SK-N-SH (cell line): ENCODE measurements at regions not wholly inside any gene's neighbourhood (a gene's known extent, or its start where the extent isn't known, plus 50 kb on each side); places are given as distances from the start of the nearest gene placed in this dataset.

Experiments used
- CTCF ChIP-seq: fragments of 200-600 bp; sonication (generic); IDR thresholded peaks from 2 replicates; pipeline ENCODE4 v1.6.1; 2017; ENCODE audit warnings: antibody characterized with exemption, mild to moderate bottlenecking, moderate library complexity
- ELF1 ChIP-seq: IDR thresholded peaks from 2 replicates; pipeline ENCODE4 v1.4.0; 2012
- EZH2phosphoT487 ChIP-seq: fragments of 200-600 bp; sonication (generic); IDR thresholded peaks from 2 replicates; pipeline ENCODE4 v1.6.1; 2017; ENCODE audit warnings: low read depth, mixed run types, mild to moderate bottlenecking, antibody characterized with exemption, moderate library complexity, borderline replicate concordance
- FOXJ3 ChIP-seq: sonication (generic); formaldehyde crosslinking; IDR thresholded peaks from 2 replicates; pipeline ENCODE4 v1.5.1; 2020; ENCODE audit warnings: mild to moderate bottlenecking, missing genetic modification reagents
- FOXM1 ChIP-seq: IDR thresholded peaks from 2 replicates; pipeline ENCODE4 v1.4.0; 2012; ENCODE audit warnings: low read depth, mild to moderate bottlenecking
- GABPA ChIP-seq: IDR thresholded peaks from 2 replicates; pipeline ENCODE4 v1.4.0; 2012; ENCODE audit warnings: low read depth, mild to moderate bottlenecking
- NRF1 ChIP-seq: IDR thresholded peaks from 2 replicates; pipeline ENCODE4 v1.6.1; 2012; ENCODE audit warnings: low read depth, mild to moderate bottlenecking, low read length
- POLR2AphosphoS5 ChIP-seq: IDR thresholded peaks from 2 replicates; pipeline ENCODE4 v1.6.1; 2012; ENCODE audit warnings: low read depth, low read length
- SIN3A ChIP-seq: IDR thresholded peaks from 2 replicates; pipeline ENCODE4 v1.6.1; 2012; ENCODE audit warnings: low read depth, mild to moderate bottlenecking, low read length, moderate library complexity, borderline replicate concordance
- TAF1 ChIP-seq: IDR thresholded peaks from 2 replicates; pipeline ENCODE4 v1.6.1; 2012; ENCODE audit warnings: low read depth, mild to moderate bottlenecking, low read length, moderate library complexity, borderline replicate concordance
- USF2 ChIP-seq: fragments of 150-350 bp; IDR thresholded peaks from 2 replicates; pipeline ENCODE4 v1.6.1; 2017; ENCODE audit warnings: antibody characterized with exemption, low read length, low read depth, borderline replicate concordance
- TF ChIP-seq, protein P1 (sequence below): IDR thresholded peaks from 2 replicates; pipeline ENCODE4 v1.4.0; 2012; ENCODE audit warnings: low read depth, borderline replicate concordance
- TF ChIP-seq, protein P2 (sequence below): IDR thresholded peaks from 2 replicates; pipeline ENCODE4 v1.4.0; 2012; ENCODE audit warnings: low read depth

- TF ChIP-seq CTCF: no peak
- TF ChIP-seq, protein P1, sequence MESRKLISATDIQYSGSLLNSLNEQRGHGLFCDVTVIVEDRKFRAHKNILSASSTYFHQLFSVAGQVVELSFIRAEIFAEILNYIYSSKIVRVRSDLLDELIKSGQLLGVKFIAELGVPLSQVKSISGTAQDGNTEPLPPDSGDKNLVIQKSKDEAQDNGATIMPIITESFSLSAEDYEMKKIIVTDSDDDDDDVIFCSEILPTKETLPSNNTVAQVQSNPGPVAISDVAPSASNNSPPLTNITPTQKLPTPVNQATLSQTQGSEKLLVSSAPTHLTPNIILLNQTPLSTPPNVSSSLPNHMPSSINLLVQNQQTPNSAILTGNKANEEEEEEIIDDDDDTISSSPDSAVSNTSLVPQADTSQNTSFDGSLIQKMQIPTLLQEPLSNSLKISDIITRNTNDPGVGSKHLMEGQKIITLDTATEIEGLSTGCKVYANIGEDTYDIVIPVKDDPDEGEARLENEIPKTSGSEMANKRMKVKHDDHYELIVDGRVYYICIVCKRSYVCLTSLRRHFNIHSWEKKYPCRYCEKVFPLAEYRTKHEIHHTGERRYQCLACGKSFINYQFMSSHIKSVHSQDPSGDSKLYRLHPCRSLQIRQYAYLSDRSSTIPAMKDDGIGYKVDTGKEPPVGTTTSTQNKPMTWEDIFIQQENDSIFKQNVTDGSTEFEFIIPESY: no peak
- TF ChIP-seq NRF1: no peak
- TF ChIP-seq POLR2AphosphoS5: no peak
- TF ChIP-seq TAF1: no peak
- TF ChIP-seq, protein P2, sequence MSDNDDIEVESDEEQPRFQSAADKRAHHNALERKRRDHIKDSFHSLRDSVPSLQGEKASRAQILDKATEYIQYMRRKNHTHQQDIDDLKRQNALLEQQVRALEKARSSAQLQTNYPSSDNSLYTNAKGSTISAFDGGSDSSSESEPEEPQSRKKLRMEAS: no peak
- no peak for TF ChIP-seq ELF1
- no peak for TF ChIP-seq FOXM1
- no peak for TF ChIP-seq SIN3A
- no peak for TF ChIP-seq USF2
- TF ChIP-seq GABPA: no peak
- TF ChIP-seq FOXJ3: no peak
- no peak for TF ChIP-seq EZH2phosphoT487
These were observed 401.3 kb upstream of the DAB2 start for GRCh38 chr5:39826051-39826450.
